Prostate gland (tissue), 2 donors: ENCODE measurements at regions not wholly inside any gene's neighbourhood (a gene's known extent, or its start where the extent isn't known, plus 50 kb on each side); places are given as distances from the start of the nearest gene placed in this dataset.

Experiments used
- DNase-seq: peaks from one replicate; pipeline ENCODE4 v3.0.0-alpha.2; 2019; ENCODE audit warnings: low spot score
- H3K27ac ChIP-seq, 2 donors: fragments of 200-600 bp; sonication (generic); 2 replicates each; pipeline ENCODE4 v1.5.1; 2017 to 2019
- H3K27me3 ChIP-seq: fragments of 200-600 bp; sonication (generic); replicated peaks from 2 replicates; pipeline ENCODE4 v1.5.1; 2019; ENCODE audit not compliant: insufficient read depth
- H3K36me3 ChIP-seq, 2 donors: fragments of 200-600 bp; sonication (generic); 1 replicate in 1 of 2; 2 replicates in 1 of 2; pipeline versions ENCODE4 v1.5.1 to v1.8.1; 2017 to 2019
- H3K4me1 ChIP-seq: fragments of 200-600 bp; sonication (generic); replicated peaks from 2 replicates; pipeline ENCODE4 v1.5.1; 2019
- H3K4me3 ChIP-seq, 2 donors: fragments of 200-600 bp; sonication (generic); 2 replicates each; pipeline ENCODE4 v1.5.1; 2017 to 2019
- H3K9me3 ChIP-seq: fragments of 200-600 bp; sonication (generic); 2 replicates; pipeline ENCODE4 v1.5.1; 2017
- CTCF ChIP-seq, 4 experiments: fragments of 200-600 bp in 2 of 4; fragments of 450-650 bp in 2 of 4; sonication (generic) in 2 of 4; IDR thresholded peaks; 1 replicate in 3 of 4; 2 replicates in 1 of 4; pipeline ENCODE4 v1.5.1; 2016 to 2019; ENCODE audit warnings: antibody characterized with exemption in 4 of 4, mild to moderate bottlenecking in 2 of 4, moderate library complexity in 2 of 4
- POLR2A ChIP-seq: fragments of 450-650 bp; IDR thresholded peaks from one replicate; pipeline ENCODE4 v1.6.1; 2016; ENCODE audit warnings: antibody characterized with exemption, mild to moderate bottlenecking
- POLR2AphosphoS5 ChIP-seq: sonication (generic); formaldehyde crosslinking; IDR thresholded peaks from one replicate; pipeline ENCODE4 v1.6.1; 2017; ENCODE audit warnings: antibody characterized with exemption
- WGBS: methylation state at CpG from one replicate; pipeline ENCODE4 v1.1.5; 2018; 5-methylcytosine and 5-hydroxymethylcytosine counted together
- intact Hi-C: fragments of 100-400 bp; cut with DNase I; formaldehyde crosslinking; loops from one replicate; pipeline ENCODE4 v1.14.2; 2022

GRCh38 chr20:57970856-57971255 lies 257.6 kb downstream of the ANKRD60 start:
- Histone ChIP-seq H3K4me1 (no peaks in the 10 kb centered on the region), H3K4me3 (no peak overlapping the region), H3K9me3 (no peaks in the 10 kb centered on the region), H3K27ac (no peak overlapping the region), H3K27me3 (no peaks in the 10 kb centered on the region), H3K36me3 (no peaks in the 10 kb centered on the region)
- DNase-seq: no peak
- no peak for TF ChIP-seq POLR2A
- TF ChIP-seq POLR2AphosphoS5: no peak
- TF ChIP-seq CTCF (IDR thresholded peaks at IDR 0.05): no peak
- 47% methylated on average over 6 of the region's 6 CpGs for WGBS
- intact Hi-C loops: no loop called here

- Histone ChIP-seq H3K4me3 (no peak overlapping the region), H3K27me3 (no peaks in the 10 kb centered on the region), H3K27ac (no peak overlapping the region), H3K4me1 (no peaks in the 10 kb centered on the region), H3K9me3 (no peaks in the 10 kb centered on the region), H3K36me3 (no peaks in the 10 kb centered on the region)
- no peak for DNase-seq
- TF ChIP-seq POLR2AphosphoS5: no peak
- intact Hi-C loops: no loop called here
- 76% methylated on average over 5 of the region's 5 CpGs for WGBS
These were observed 258.3 kb downstream of the ANKRD60 start for GRCh38 chr20:57970116-57970515.

GRCh38 chr20:57968120-57968519 lies 258.3 kb upstream of the PMEPA1 start:
- no peaks in the 10 kb centered on the region for H3K36me3 ChIP-seq
- intact Hi-C loops: no loop called here
- no peaks in the 10 kb centered on the region for H3K9me3 ChIP-seq
- no peaks in the 10 kb centered on the region for H3K4me1 ChIP-seq
- no peak overlapping the region for H3K27ac ChIP-seq
- DNase-seq: no peak
- no peak for TF ChIP-seq POLR2AphosphoS5
- no peak for TF ChIP-seq CTCF (IDR thresholded peaks at IDR 0.05)
- TF ChIP-seq POLR2A: no peak
- H3K27me3 ChIP-seq: no peaks in the 10 kb centered on the region
- WGBS: 95% methylated on average over 1 of the region's 1 CpG
- no peak overlapping the region for H3K4me3 ChIP-seq

- no peaks in the 10 kb centered on the region for H3K4me1 ChIP-seq
These were observed 257.5 kb upstream of the PMEPA1 start for GRCh38 chr20:57967364-57967763.

GRCh38 chr20:57966620-57967019 lies 256.8 kb upstream of the PMEPA1 start:
- no peak for DNase-seq
- no peaks in the 10 kb centered on the region for H3K27me3 ChIP-seq
- H3K9me3 ChIP-seq: no peaks in the 10 kb centered on the region
- WGBS: 74% methylated on average over 5 of the region's 5 CpGs
- TF ChIP-seq POLR2AphosphoS5 (no peak), CTCF (IDR thresholded peaks at IDR 0.05) (no peak), POLR2A (no peak)
- H3K4me1 ChIP-seq: no peaks in the 10 kb centered on the region
- no peaks in the 10 kb centered on the region for H3K36me3 ChIP-seq
- no peak overlapping the region for H3K27ac ChIP-seq
- intact Hi-C loops: no loop called here
- no peak overlapping the region for H3K4me3 ChIP-seq

More at GRCh38 chr20:57967364-57967763, 257.5 kb upstream of the PMEPA1 start:
- Histone ChIP-seq H3K9me3 (no peaks in the 10 kb centered on the region), H3K36me3 (no peaks in the 10 kb centered on the region), H3K27me3 (no peaks in the 10 kb centered on the region), H3K4me3 (no peak overlapping the region), H3K27ac (no peak overlapping the region)
- intact Hi-C loops: no loop called here
- 85% methylated on average over 10 of the region's 10 CpGs for WGBS
- no peak for DNase-seq
- TF ChIP-seq POLR2A (no peak), CTCF (IDR thresholded peaks at IDR 0.05) (no peak), POLR2AphosphoS5 (no peak)
